ENCODE measurements at regions not wholly inside any gene's neighbourhood (a gene's known extent, or its start where the extent isn't known, plus 50 kb on each side); places are given as distances from the start of the nearest gene placed in this dataset.

- TF ChIP-seq CTCF (IDR thresholded peaks at IDR 0.05; ENCODE audit: low read length) (no peak), EZH2 (optimal IDR thresholded peaks at IDR 0.05; ENCODE audit: low read depth, low read length) (no peak)
These were observed 74.3 kb downstream of the ACTBL2 start for GRCh38 chr5:57408285-57408684.

Measured in MM.1S (cell line).